MM.1S (cell line): ENCODE measurements at regions not wholly inside any gene's neighbourhood (a gene's known extent, or its start where the extent isn't known, plus 50 kb on each side); places are given as distances from the start of the nearest gene placed in this dataset.

Experiments
- EZH2 ChIP-seq: fragments of 300-600 bp; sonication (generic); optimal IDR thresholded peaks from 2 replicates; pipeline ENCODE3; 2017; ENCODE audit warnings: low read depth, mild to moderate bottlenecking, antibody characterized with exemption, low read length, mixed read lengths
- EZH2phosphoT487 ChIP-seq: fragments of 300-600 bp; sonication (generic); IDR thresholded peaks from 2 replicates; pipeline ENCODE4 v1.6.1; 2018; ENCODE audit warnings: antibody characterized with exemption, low read length
- TF ChIP-seq, protein P1 (sequence below): fragments of 300-600 bp; sonication (generic); IDR thresholded peaks from 2 replicates; pipeline ENCODE4 v1.5.1; 2016; ENCODE audit warnings: antibody characterized with exemption, low read length, mixed read lengths

DNA sequence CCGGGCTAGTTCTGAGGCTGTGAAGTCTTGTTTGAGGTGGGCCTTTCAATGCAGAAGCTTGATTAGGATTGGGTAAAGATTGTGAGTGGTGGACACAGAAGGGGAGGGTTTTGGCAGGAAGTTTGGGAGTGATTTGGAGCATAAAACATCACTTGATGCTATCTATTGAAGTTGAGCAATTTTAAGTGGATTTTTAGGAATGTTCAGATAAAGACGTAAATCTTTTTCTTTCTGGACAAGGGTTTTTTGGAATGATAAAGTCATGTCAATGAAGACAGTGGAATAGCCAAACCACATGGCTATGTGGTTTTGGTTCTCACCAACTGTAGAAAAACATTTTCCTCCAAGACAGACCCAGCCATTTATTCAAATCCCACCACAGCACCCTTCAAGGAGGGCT, 111.2 kb upstream of the SNX19 start:
- TF ChIP-seq, protein P1, sequence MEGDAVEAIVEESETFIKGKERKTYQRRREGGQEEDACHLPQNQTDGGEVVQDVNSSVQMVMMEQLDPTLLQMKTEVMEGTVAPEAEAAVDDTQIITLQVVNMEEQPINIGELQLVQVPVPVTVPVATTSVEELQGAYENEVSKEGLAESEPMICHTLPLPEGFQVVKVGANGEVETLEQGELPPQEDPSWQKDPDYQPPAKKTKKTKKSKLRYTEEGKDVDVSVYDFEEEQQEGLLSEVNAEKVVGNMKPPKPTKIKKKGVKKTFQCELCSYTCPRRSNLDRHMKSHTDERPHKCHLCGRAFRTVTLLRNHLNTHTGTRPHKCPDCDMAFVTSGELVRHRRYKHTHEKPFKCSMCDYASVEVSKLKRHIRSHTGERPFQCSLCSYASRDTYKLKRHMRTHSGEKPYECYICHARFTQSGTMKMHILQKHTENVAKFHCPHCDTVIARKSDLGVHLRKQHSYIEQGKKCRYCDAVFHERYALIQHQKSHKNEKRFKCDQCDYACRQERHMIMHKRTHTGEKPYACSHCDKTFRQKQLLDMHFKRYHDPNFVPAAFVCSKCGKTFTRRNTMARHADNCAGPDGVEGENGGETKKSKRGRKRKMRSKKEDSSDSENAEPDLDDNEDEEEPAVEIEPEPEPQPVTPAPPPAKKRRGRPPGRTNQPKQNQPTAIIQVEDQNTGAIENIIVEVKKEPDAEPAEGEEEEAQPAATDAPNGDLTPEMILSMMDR = no peak
- TF ChIP-seq EZH2phosphoT487 (no peak), EZH2 (no peak)
